ENCODE measurements at regions not wholly inside any gene's neighbourhood (a gene's known extent, or its start where the extent isn't known, plus 50 kb on each side); places are given as distances from the start of the nearest gene placed in this dataset.

DNA sequence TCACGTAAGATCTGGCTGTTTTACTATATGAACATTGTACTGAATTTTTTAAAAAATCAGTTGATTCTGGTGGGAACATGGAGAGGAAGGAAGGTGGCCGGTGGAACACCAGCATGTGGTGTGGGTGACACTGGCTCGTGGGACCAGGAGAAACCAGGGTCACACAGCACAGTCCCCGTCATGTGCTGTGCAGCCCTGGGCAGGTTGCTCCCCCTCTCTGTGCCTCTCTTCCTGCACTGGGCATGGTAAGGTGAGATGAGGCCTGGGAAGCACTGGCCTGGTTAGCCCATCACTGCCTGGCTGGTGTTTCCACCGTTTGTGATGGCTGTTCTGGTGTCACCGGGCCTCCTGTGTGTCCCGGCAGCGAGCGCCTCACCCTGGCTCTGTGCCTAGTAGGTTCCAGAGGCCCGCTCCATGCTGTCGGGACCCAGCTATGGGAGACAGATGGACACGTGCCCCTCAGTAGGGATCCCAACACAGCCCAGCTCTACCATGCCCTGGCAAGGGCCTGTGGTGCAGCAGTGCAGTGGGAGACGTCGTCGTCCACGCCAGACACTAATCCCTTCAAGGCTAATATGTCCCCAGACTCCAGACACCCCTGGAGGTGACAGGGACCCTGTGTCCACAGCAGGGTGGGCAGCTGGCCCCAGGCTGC, 88.2 kb upstream of the LINC01488 start:
- DNase-seq (ENCODE audit: low spot score), result no peak

DNA sequence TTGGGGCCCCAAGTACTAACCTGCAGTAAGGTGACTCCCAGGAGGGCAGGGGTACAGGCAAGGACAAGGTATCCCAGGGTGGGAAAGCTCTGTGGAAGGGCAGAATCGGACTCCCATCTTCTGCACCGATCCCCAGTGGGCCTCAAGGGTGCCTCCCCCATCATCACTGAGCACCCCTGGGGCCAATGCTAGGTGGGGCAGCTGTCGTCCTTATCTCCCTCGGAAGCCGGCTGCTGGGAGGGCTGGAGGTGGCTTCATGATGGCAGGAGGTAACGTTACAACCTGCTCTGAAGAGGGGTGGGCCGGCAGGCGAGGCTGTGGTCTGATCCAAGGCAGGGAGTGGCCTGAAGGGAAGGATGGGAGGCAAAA, 87.6 kb upstream of the LINC01488 start:
- no peak for DNase-seq (ENCODE audit: low spot score)

DNA sequence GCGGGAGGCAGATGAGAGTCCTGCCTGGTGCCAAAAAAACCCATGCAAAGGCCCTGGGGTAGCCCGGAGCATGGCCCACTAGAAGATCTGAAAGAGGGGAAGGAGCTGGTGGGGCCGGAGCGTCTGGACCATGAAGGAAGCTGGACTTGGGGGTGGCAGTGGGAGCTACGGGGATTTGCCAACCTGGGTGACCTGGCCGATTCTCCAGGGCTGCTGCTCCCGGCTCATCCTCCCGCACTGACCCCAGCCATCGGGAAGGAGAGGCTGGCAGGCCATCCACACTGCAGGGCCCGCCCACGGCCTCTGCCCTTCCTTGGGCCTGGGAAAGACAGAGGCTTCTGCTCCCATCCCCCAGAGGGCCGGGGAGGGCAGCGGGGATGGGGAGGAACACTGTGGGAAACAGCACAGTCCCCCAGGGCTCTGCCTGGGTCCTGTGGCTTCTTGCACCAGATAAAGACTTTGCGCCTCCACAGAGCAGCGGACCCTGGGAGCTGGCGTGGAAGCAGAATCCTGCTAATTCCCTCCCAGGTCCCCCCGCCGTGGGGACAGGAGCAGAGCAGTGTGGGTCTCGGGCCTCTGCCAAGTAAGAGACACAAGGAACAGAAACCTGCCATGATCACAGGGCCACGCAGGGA, 87.1 kb upstream of the LINC01488 start:
- no peak for DNase-seq (ENCODE audit: low spot score)

- DNase-seq (ENCODE audit: low spot score), result no peak
Measured at GRCh38 chr11:69394869-69395246, 86.6 kb upstream of the LINC01488 start.

DNA sequence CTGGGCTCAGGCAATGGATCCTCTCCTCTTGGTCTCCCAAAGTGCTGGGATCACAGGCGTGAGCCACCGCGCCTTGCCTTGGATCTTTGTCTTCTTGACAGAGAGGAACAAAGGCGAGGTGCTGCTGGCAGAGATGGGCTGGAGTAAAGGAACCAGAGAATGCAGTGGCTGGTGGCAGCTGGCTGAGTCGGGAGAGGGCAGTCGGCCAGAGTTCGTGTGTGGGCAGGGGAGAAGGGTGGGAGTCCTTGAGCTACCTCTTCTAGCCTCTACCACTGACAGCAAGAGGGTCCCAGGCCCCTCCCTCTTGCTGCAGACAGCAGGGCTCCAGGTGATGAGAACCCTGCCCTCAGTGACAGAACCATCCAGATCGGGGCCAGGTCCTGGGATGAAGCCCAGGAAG, 86.2 kb upstream of the LINC01488 start:
- DNase-seq (ENCODE audit: low spot score), result no peak

GRCh38 chr11:69396051-69396947, 85.2 kb upstream of the LINC01488 start:
- no peak for DNase-seq (ENCODE audit: low spot score)

DNA sequence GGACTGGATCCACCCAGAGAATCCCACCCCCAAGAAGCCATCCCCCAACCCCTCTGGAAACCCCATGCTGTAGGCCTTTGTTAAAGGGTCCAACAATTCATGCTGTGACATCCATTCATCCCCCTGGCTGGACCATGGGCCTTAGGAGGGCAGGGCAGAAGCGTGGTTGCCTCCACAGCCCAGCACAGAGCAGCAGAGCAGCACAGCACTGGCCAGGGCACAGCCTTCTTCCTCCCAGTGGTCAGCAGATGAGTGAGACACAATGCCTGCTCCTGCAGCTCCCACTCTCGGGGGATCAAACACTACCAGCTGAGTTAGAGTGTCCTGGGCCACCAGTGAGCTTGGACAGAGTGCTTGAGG, 84.5 kb upstream of the LINC01488 start:
- DNase-seq (ENCODE audit: low spot score), result no peak

DNA sequence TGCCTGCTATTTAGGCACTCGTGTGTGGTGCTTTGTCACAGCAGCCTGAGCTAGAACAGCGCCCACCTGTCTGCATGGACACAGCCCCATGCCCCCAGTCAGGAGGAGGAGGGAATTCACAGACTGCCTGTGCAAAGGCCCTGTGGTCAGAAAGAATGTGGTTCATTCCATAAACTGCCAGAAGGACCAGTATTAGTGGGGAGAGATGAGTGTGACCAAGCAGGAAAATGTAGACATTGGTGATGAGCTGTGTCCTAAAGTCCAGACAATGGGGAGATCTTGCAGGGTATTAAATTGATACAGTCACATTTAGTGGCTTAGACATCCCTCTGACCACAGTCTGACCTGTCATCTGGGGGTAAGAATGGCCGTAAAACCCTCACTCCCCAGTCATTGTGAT, 83.7 kb upstream of the LINC01488 start:
- no peak for DNase-seq (ENCODE audit: low spot score)

GRCh38 chr11:69398529-69399492, 82.7 kb upstream of the LINC01488 start:
- DNase-seq (ENCODE audit: low spot score), result no peak

DNA sequence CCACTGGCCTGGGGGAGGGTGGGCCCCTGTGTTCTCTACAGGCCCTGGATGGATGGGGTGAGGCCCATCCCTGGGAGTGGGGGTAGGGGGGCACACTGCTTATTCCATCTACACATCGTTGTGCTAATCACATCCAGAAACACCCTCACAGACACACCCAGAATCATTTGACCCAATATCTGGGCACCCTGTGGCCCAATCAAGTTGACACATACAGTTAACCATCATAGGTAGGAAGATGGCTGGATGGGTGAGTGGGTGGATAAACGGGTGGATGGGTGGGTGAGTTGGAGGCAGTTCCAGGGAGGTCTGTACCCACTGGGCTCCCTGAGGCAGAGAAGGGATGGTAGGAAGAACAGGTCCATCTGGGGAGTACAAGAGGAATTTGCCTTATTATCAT, 81.3 kb upstream of the LINC01488 start:
- DNase-seq (ENCODE audit: low spot score), result no peak

GRCh38 chr11:69400771-69401590, 80.5 kb upstream of the LINC01488 start:
- no peak for DNase-seq (ENCODE audit: low spot score)

DNA sequence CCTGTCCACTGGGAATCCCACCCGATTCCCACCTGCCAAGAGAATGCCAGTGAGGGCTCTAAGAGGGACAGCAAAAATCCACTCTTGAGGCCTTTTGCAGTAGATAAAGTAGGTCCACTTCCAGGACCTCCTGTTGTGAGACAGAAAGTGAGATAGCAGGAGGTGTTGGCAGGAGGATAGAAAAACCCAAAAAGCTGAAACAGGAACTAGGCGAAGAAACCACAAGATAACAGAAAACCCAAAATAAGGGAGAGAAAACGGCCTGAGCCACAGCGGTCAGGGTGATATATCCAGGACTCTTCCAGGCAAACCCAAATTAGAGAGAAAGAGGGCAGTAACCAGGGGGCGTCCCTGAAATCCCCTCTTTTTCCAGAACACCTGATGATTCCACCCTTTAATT, 79.7 kb upstream of the LINC01488 start:
- DNase-seq (ENCODE audit: low spot score), result no peak

GRCh38 chr11:69402251-69402887, 79.1 kb upstream of the LINC01488 start:
- DNase-seq (ENCODE audit: low spot score), result no peak

DNA sequence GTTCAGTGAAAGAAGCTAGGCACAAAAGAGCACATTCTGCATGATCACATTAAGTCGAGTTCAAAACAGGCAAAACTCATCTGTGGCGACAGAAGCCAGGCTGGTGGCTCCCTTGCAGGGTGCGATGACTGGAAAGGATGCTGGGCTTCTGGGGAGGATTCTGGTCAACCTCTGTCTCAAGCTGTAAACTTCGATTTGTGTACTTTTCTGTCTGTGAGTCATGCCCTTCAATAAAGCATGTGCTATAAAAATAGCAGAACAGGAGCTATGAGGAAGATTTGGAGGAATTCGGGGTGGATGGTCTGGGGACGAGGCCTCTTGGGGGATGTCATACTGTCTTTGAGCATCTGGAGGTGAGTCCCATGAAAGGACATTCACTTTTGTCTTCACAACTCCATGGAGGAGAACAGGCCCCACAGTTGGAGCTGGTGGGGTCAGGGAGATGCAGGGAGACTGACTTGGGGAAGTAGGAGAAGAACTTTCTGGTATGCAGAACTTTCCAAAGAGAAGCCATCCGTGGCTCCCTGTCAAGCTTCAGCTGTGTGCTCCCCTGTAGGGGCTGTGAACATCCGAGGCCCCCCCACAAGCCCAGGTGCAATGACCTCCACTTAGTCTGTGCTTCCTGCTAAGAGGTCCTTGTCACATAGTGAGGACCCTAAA, 77.8 kb upstream of the LINC01488 start:
- no peak for DNase-seq (ENCODE audit: low spot score)

GRCh38 chr11:69406060-69406459, 75.4 kb upstream of the LINC01488 start:
- DNase-seq (ENCODE audit: low spot score), result no peak

GRCh38 chr11:69409812-69410645, 71.4 kb upstream of the LINC01488 start:
- no peak for DNase-seq (ENCODE audit: low spot score)

DNA sequence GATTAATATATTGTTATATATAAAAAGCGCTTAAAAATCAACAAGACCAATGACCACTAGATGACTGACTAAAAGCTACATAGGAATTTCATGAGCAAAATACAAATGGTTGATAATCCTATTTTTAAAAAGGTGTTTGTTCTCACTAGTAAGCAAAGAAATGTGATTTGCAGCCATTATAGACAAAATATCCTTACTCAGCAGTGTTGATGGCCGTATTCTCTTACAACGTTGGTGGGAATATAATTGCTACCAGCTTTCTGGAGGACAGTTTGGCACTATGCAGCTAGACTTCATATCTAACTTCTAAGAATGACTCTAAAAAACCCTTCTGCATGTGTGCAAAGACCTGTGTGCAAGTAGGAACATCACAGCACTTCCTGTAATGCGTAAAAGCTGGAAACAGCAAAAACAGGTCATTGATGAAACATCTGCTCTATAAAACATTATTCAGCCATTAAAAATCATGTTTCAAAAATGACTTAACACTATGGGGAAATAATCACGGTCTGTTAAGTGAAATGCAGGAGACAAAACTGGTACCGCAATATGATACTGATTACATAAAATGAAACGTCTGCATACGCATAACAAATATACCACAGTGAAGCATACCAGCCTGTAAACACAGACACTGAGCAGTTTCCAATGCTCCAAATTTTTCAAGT, 70.1 kb upstream of the LINC01488 start:
- DNase-seq (ENCODE audit: low spot score), result no peak

DNA sequence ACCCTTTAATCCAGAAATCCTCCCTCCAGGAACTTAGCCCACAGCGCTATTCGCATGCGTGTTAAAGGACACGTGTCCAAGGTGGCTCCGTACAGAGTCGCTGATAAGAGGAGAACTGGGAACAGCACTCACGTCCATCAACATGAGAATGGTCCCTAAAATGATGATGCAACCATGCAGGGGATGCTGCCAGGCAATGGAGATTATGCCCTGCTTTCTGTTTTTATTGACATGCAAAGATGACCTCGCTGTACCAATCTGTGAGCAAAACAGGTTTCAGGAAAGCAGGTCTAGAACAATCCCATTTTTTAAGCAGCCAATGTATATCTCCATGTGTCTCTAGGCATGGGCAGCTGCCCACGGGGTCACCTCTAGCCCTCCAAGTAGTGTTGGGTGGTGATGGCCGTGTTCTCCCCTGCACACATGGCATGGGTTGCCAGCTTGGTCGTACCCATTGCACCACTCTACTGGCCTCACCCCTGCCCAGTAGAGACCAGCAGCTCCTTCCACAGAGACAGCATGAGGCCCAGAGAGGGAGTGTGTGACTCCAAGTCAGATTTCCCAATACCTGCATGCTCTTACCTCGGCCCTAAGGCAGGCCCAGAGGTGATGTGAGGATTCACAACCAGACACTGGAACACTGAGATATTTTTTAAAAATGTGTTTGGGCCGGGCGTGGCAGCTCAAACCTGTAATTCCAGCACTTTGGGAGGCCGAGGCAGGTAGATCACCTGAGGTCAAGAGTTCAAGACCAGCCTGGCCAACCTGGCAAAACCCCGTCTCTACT, 68.3 kb upstream of the LINC01488 start:
- no peak for DNase-seq (ENCODE audit: low spot score)

All from putamen (tissue), 1 donor.